ENCODE measurements at regions not wholly inside any gene's neighbourhood (a gene's known extent, or its start where the extent isn't known, plus 50 kb on each side); places are given as distances from the start of the nearest gene placed in this dataset.

DNA sequence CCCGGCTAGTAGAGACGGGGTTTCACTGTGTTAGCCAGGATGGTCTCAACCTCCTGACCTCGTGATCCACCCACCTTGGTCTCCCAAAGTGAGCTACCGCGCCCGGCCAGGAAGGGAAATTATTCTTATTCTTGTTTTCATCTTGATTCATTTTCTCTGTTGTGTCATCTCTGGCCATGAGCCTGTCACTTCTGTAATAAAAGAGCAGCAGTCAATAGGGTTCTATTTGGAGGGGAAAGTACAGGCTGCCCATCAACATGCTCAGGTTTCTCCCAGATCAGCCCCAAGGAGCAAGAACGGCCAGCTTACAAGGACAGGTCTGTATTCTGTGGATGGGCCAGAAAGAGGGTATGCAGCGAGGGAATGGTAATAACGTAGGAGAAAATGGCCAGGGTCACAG lies 345.0 kb downstream of the PREX1 start:
- DNase-seq (ENCODE audit: insufficient read length, low spot score): no peak
- no peak for FAIRE-seq
- no peak for TF ChIP-seq SPI1 (IDR thresholded peaks at IDR 0.05; ENCODE audit: low read depth, low read length)
- no peak for TF ChIP-seq PAX5 (IDR thresholded peaks at IDR 0.05; ENCODE audit: insufficient read depth, low read length, severe bottlenecking)
- no peak for TF ChIP-seq TAF1 (IDR thresholded peaks at IDR 0.05; ENCODE audit: low read depth, low read length)

DNA sequence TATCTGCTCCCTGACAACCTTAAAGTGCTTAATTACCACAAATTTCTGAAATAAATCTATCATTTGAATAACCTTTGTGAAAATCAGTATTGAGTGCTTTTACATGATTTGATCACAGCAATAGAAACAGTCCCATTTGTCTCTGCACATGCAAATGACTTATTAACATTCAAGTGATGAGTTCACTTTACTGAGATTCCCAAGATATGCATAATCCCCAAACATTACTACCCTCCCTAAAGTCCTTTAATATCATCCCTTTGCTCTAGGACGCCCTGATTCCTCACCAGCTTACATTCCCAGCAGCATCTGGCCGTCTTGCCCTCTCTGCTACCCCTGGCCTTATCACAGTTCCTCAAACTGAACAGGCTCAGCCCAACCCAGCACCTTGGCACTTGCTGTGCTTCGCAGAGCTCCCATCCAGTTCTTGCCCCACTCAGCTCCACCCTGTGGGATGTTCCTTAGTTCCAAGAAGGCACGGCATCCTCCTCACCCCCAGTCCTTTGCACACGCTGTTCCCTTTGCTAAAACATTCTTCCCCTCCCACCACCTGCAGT lies 347.5 kb downstream of the PREX1 start:
- DNase-seq (ENCODE audit: insufficient read length, low spot score) (no peak), FAIRE-seq (no peak)
- TF ChIP-seq PAX5 (IDR thresholded peaks at IDR 0.05; ENCODE audit: insufficient read depth, low read length, severe bottlenecking): no peak
- no peak for TF ChIP-seq TAF1 (IDR thresholded peaks at IDR 0.05; ENCODE audit: low read depth, low read length)
- peak; percentile 55 for TF ChIP-seq SPI1 (IDR thresholded peaks at IDR 0.05; ENCODE audit: low read depth, low read length)
- no peak for TF ChIP-seq POLR2A (IDR thresholded peaks at IDR 0.05; ENCODE audit: low read depth, low read length)
- no peak for TF ChIP-seq POLR2AphosphoS5 (IDR thresholded peaks at IDR 0.05; ENCODE audit: low read depth, low read length)

DNA sequence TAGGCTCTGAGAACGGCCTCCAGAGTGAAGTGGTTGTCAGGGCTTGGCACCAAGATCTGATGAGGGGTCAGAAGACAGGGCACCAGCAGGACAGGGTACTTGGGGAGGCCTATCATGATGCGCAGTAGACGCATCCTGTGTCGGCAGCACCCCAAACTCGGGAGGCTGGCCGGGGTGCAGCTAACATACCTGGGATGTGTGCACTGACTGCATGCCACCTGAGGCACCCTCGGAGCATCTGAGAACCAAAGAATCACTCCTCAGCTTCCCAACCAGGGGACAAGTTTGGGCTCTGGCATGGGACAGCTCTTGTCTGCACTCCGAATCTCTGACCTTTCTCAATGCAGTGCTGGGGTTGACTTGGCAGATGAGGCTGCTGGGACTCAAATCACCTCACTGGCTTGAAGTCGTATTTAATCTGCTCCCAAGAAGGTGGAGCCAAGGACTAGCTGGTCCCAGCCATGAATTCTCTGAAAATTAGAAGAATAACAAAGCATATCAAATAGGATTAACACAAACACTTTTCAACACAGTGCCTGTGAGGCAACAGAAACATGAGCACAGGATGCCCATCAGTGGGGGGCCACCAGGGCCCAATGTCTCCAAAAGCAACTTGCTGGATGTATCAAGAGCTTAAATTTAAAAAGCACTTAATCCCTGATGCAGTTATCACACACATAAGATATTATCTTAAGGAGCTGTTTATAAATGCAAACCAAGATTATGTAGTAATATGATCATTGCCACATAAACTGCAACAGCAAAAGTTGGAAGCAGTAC lies 348.8 kb downstream of the PREX1 start:
- TF ChIP-seq SPI1 (IDR thresholded peaks at IDR 0.05; ENCODE audit: low read depth, low read length): no peak
- TF ChIP-seq POU2F2 (IDR thresholded peaks at IDR 0.05; ENCODE audit: low read depth, low read length): no peak
- TF ChIP-seq TAF1 (IDR thresholded peaks at IDR 0.05; ENCODE audit: low read depth, low read length): no peak
- no peak for TF ChIP-seq PAX5 (IDR thresholded peaks at IDR 0.05; ENCODE audit: insufficient read depth, low read length, severe bottlenecking)
- TF ChIP-seq POLR2AphosphoS5 (IDR thresholded peaks at IDR 0.05; ENCODE audit: low read depth, low read length): no peak
- TF ChIP-seq POLR2A (IDR thresholded peaks at IDR 0.05; ENCODE audit: low read depth, low read length): no peak
- FAIRE-seq (no peak), DNase-seq (ENCODE audit: insufficient read length, low spot score) (no peak)

DNA sequence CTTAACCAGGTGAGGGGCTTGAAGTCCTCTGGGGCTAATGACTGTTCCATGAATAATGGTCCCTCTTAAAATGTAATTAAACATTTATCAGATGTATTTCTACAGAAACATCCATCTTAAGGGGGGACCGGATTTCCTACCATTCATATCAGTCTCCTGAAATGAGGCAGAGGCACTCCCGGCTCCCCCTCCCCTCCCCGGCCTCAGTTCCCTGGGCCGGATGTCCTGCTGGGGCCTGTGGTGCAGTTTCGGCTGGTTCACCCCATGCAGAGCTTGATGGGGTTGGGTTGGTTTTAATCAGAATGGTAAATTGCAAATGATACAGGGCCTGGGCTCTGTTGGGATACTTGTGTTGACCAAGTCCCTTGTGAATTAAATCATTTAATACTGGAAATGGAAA lies 349.4 kb downstream of the PREX1 start:
- peak; percentile 42 for DNase-seq (ENCODE audit: insufficient read length, low spot score)
- no peak for FAIRE-seq
- TF ChIP-seq TAF1 (IDR thresholded peaks at IDR 0.05; ENCODE audit: low read depth, low read length): no peak
- TF ChIP-seq POU2F2 (IDR thresholded peaks at IDR 0.05; ENCODE audit: low read depth, low read length): 0 out of 2 replicates have a peak, but pooled peaks have one; percentile 12

DNA sequence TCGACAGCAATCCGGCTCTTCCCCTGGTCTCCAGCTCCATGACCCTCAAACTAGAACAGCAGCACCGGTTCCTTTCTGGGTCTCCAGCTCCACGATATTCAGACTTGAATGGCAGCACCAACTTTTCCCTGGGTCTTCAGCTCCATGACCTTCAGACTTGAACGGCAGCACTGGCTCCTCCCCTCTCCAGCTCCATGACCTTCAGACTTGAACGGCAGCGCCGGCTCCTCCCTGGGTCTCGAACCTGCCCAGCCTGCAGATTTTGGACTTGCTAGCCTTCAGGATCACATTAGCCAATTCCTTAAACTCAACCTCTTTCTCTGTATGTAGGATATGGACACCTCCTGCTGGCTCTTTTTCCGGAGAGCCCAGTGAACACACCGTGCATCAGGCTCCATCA lies 350.9 kb downstream of the PREX1 start:
- FAIRE-seq: no peak
- DNase-seq (ENCODE audit: insufficient read length, low spot score): no peak
- TF ChIP-seq SPI1 (IDR thresholded peaks at IDR 0.05; ENCODE audit: low read depth, low read length) (no peak), POLR2AphosphoS5 (IDR thresholded peaks at IDR 0.05; ENCODE audit: low read depth, low read length) (no peak), PAX5 (IDR thresholded peaks at IDR 0.05; ENCODE audit: insufficient read depth, low read length, severe bottlenecking) (no peak), POLR2A (IDR thresholded peaks at IDR 0.05; ENCODE audit: low read depth, low read length) (no peak), POU2F2 (IDR thresholded peaks at IDR 0.05; ENCODE audit: low read depth, low read length) (no peak), TAF1 (IDR thresholded peaks at IDR 0.05; ENCODE audit: low read depth, low read length) (no peak)

DNA sequence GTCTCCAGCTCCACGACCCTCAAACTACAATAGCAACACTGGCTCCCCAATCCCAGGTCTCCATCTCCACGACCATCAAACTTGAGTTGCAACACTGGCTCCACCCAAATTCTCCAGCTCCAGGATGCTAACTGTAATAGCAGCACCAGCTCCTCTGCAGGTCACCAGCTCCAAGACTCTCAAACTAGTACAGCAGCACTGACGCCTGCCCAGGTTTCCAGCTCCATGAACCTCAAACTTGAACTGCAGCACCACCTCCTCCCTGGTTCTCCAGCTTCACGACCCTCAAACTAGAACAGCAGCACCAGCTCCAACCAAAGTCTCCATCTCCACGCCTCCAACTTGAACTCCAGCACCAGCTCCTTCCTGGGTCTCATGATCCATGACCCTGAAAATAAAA lies 353.8 kb downstream of the PREX1 start:
- FAIRE-seq (no peak), DNase-seq (ENCODE audit: insufficient read length, low spot score) (no peak)
- TF ChIP-seq SPI1 (IDR thresholded peaks at IDR 0.05; ENCODE audit: low read depth, low read length) (no peak), POU2F2 (IDR thresholded peaks at IDR 0.05; ENCODE audit: low read depth, low read length) (no peak), POLR2AphosphoS5 (IDR thresholded peaks at IDR 0.05; ENCODE audit: low read depth, low read length) (no peak), TAF1 (IDR thresholded peaks at IDR 0.05; ENCODE audit: low read depth, low read length) (no peak), POLR2A (IDR thresholded peaks at IDR 0.05; ENCODE audit: low read depth, low read length) (no peak), PAX5 (IDR thresholded peaks at IDR 0.05; ENCODE audit: insufficient read depth, low read length, severe bottlenecking) (no peak)

DNA sequence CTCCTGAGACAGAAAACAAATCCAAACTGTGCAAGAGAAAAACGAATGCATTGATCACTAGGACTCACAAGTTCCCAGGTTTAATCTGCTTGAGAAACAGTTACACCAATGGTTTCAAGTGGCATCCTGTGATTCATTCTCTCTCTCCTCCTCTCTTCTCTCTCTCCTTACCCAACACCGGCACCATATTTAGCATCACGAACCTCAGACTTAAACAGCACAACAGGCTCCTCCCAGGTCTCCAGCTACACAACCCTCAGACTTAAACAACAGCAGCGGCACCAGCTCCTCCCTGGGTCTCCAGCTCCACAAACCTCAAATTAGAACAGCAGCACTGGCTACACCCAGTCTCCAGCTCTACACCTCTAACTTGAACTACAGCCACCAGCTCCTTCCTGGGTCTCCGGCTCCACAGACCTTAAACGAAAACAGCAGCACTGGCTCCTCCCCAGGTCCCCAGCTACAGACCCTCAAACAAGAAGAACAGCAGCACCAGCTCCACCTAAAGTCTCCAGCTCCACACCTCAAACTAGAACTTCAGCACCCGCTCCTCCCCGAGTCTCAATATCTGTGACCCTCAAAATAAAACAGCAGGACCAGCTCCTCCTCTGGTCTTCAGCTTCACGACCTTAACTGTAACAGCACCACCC lies 355.9 kb downstream of the PREX1 start:
- FAIRE-seq (no peak), DNase-seq (ENCODE audit: insufficient read length, low spot score) (no peak)
- TF ChIP-seq POU2F2 (IDR thresholded peaks at IDR 0.05; ENCODE audit: low read depth, low read length) (no peak), TAF1 (IDR thresholded peaks at IDR 0.05; ENCODE audit: low read depth, low read length) (no peak), POLR2A (IDR thresholded peaks at IDR 0.05; ENCODE audit: low read depth, low read length) (no peak), SPI1 (IDR thresholded peaks at IDR 0.05; ENCODE audit: low read depth, low read length) (no peak), POLR2AphosphoS5 (IDR thresholded peaks at IDR 0.05; ENCODE audit: low read depth, low read length) (no peak), PAX5 (IDR thresholded peaks at IDR 0.05; ENCODE audit: insufficient read depth, low read length, severe bottlenecking) (no peak)

DNA sequence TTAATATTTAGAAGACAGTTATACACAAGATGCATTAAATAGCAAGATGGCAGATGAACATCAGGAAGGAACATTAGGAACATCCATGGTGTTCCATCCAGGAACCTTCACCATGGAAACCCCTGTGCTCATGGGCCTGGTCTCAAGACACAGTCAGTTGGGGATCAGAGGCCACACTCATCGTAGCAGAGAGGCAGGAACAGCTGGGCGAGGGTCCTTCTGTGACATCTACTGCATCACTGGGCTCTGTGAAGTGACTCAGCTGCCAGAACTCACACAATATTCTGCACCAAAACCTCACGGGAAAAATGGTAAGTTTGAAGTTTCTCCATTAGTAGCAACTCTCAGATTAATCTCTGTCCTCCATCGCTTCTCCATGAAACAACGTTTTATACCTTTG lies 356.6 kb downstream of the PREX1 start:
- DNase-seq (ENCODE audit: insufficient read length, low spot score): no peak
- no peak for TF ChIP-seq TAF1 (IDR thresholded peaks at IDR 0.05; ENCODE audit: low read depth, low read length)
- TF ChIP-seq POLR2A (IDR thresholded peaks at IDR 0.05; ENCODE audit: low read depth, low read length): no peak
- TF ChIP-seq POU2F2 (IDR thresholded peaks at IDR 0.05; ENCODE audit: low read depth, low read length): no peak
- TF ChIP-seq POLR2AphosphoS5 (IDR thresholded peaks at IDR 0.05; ENCODE audit: low read depth, low read length): no peak
- TF ChIP-seq PAX5 (IDR thresholded peaks at IDR 0.05; ENCODE audit: insufficient read depth, low read length, severe bottlenecking): no peak
- no peak for TF ChIP-seq SPI1 (IDR thresholded peaks at IDR 0.05; ENCODE audit: low read depth, low read length)
- no peak for FAIRE-seq

DNA sequence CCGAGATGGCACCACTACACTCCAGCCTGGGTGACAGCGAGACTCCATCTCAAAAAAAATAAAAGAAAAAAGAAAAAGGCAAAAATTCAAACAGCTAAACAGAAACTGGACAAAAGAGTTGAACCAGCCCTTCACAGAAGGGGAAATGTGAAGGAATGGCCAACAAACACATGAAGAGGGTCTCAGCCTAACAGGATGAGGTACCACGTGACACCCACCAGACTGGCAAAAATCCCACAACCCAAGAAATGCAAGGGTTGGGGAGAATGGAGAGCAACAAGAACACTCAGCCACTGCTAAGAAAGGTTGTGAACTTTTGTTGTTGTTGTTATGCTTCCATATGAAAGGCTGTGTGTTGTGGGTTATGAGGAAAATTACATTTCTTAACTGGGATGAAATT lies 357.7 kb downstream of the PREX1 start:
- TF ChIP-seq POLR2A (IDR thresholded peaks at IDR 0.05; ENCODE audit: low read depth, low read length) (no peak), PAX5 (IDR thresholded peaks at IDR 0.05; ENCODE audit: insufficient read depth, low read length, severe bottlenecking) (no peak), TAF1 (IDR thresholded peaks at IDR 0.05; ENCODE audit: low read depth, low read length) (no peak), POLR2AphosphoS5 (IDR thresholded peaks at IDR 0.05; ENCODE audit: low read depth, low read length) (no peak), SPI1 (IDR thresholded peaks at IDR 0.05; ENCODE audit: low read depth, low read length) (no peak), POU2F2 (IDR thresholded peaks at IDR 0.05; ENCODE audit: low read depth, low read length) (no peak)
- FAIRE-seq (no peak), DNase-seq (ENCODE audit: insufficient read length, low spot score) (no peak)
